ENCODE measurements at regions not wholly inside any gene's neighbourhood (a gene's known extent, or its start where the extent isn't known, plus 50 kb on each side); places are given as distances from the start of the nearest gene placed in this dataset.

DNA sequence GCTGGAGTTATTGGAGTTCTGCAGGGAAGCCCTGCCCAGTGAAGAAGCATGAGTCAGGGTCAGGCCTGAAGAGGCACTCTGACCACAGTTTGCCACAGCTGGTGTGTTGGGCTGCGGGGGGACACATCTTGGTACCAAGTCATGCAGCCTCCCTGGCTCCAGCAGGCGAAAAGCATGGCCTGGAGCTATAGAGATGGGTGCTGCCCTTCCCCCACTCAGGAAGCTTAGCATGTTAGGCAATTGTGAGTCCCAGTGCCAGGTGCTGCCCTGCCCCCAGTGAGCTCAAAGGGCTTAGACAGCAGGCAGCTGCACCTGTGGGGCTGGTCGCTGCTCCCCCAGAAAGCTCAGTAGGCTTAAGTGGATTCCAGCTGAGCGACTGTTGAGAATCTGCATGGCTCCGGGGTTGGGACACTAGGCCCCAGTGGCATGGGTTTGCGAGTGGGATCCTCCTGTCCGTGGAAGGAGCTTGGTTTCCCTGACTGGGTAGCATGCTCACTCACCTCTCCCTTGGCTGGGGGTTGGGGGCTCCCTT lies 755.5 kb downstream of the GLUD2 start:
- Histone ChIP-seq H3K36me3 (ENCODE audit: control insufficient read depth in 2 of 2, extremely low read depth in 1 of 2, insufficient read depth in 2 of 2, low read length in 2 of 2) (no peaks in the 10 kb centered on the region), H3K27ac (ENCODE audit: control insufficient read depth, insufficient read depth, low read length) (no peak overlapping the region), H2AFZ (ENCODE audit: control insufficient read depth, low read length) (no peak overlapping the region), H3K27me3 (ENCODE audit: control insufficient read depth, extremely low read depth, insufficient read depth, low read length) (no peaks in the 10 kb centered on the region), H3K9ac (ENCODE audit: control insufficient read depth, extremely low read depth, insufficient read depth, low read length) (no peak overlapping the region), H3K4me1 (ENCODE audit: control insufficient read depth, extremely low read depth, insufficient read depth, low read length) (no peaks in the 10 kb centered on the region), H3K4me2 (ENCODE audit: control insufficient read depth, extremely low read depth, insufficient read depth, low read depth, low read length) (no peak overlapping the region), H3K79me2 (ENCODE audit: control insufficient read depth, insufficient read depth, low read length) (no peaks in the 10 kb centered on the region), H3K4me3 (ENCODE audit: control insufficient read depth in 2 of 3, extremely low read depth in 1 of 3, insufficient read depth in 2 of 3, low read depth in 1 of 3, low read length in 3 of 3) (no peak overlapping the region), H3K9me3 (ENCODE audit: control insufficient read depth, low read depth, low read length) (no peaks in the 10 kb centered on the region), H3K9me1 (ENCODE audit: control insufficient read depth, extremely low read depth, insufficient read depth, low read length) (no peaks in the 10 kb centered on the region), H4K20me1 (ENCODE audit: control insufficient read depth, extremely low read depth, insufficient read depth, low read length) (no peaks in the 10 kb centered on the region)
- FAIRE-seq (no peak), DNase-seq (ENCODE audit: low read depth, low spot score) (no peak)
- TF ChIP-seq EZH2 (IDR thresholded peaks at IDR 0.05; ENCODE audit: low read length) = no peak
- TF ChIP-seq, protein P1, sequence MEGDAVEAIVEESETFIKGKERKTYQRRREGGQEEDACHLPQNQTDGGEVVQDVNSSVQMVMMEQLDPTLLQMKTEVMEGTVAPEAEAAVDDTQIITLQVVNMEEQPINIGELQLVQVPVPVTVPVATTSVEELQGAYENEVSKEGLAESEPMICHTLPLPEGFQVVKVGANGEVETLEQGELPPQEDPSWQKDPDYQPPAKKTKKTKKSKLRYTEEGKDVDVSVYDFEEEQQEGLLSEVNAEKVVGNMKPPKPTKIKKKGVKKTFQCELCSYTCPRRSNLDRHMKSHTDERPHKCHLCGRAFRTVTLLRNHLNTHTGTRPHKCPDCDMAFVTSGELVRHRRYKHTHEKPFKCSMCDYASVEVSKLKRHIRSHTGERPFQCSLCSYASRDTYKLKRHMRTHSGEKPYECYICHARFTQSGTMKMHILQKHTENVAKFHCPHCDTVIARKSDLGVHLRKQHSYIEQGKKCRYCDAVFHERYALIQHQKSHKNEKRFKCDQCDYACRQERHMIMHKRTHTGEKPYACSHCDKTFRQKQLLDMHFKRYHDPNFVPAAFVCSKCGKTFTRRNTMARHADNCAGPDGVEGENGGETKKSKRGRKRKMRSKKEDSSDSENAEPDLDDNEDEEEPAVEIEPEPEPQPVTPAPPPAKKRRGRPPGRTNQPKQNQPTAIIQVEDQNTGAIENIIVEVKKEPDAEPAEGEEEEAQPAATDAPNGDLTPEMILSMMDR (optimal IDR thresholded peaks at IDR 0.05 in 1 of 3, IDR thresholded peaks at IDR 0.05 in 1 of 3, conservative IDR thresholded peaks at IDR 0.05 in 1 of 3; ENCODE audit: extremely low read depth in 1 of 3, insufficient read depth in 2 of 3, low read length in 3 of 3) = no peak
- dilution Hi-C loops (cut with MboI; ENCODE audit: extremely low pct_ligation_motif_present, low sequenced_read_pairs) = no loop called here

- TF ChIP-seq, protein P1 (optimal IDR thresholded peaks at IDR 0.05 in 1 of 3, IDR thresholded peaks at IDR 0.05 in 1 of 3, conservative IDR thresholded peaks at IDR 0.05 in 1 of 3; ENCODE audit: extremely low read depth in 1 of 3, insufficient read depth in 2 of 3, low read length in 3 of 3) = no peak
- no peak for TF ChIP-seq EZH2 (IDR thresholded peaks at IDR 0.05; ENCODE audit: low read length)
- H3K36me3 ChIP-seq (ENCODE audit: control insufficient read depth in 2 of 2, extremely low read depth in 1 of 2, insufficient read depth in 2 of 2, low read length in 2 of 2) = no peaks in the 10 kb centered on the region
- no peaks in the 10 kb centered on the region for H3K9me3 ChIP-seq (ENCODE audit: control insufficient read depth, low read depth, low read length)
- H4K20me1 ChIP-seq (ENCODE audit: control insufficient read depth, extremely low read depth, insufficient read depth, low read length) = no peaks in the 10 kb centered on the region
- H3K4me1 ChIP-seq (ENCODE audit: control insufficient read depth, extremely low read depth, insufficient read depth, low read length) = no peaks in the 10 kb centered on the region
- dilution Hi-C loops (cut with MboI; ENCODE audit: extremely low pct_ligation_motif_present, low sequenced_read_pairs) = no loop called here
- H3K4me2 ChIP-seq (ENCODE audit: control insufficient read depth, extremely low read depth, insufficient read depth, low read depth, low read length) = no peak overlapping the region
- H3K79me2 ChIP-seq (ENCODE audit: control insufficient read depth, insufficient read depth, low read length) = no peaks in the 10 kb centered on the region
- DNase-seq (ENCODE audit: low read depth, low spot score) (peak; percentile 44), FAIRE-seq (peak; percentile 80)
- no peak overlapping the region for H3K9ac ChIP-seq (ENCODE audit: control insufficient read depth, extremely low read depth, insufficient read depth, low read length)
- H3K27me3 ChIP-seq (ENCODE audit: control insufficient read depth, extremely low read depth, insufficient read depth, low read length) = no peaks in the 10 kb centered on the region
- no peak overlapping the region for H3K4me3 ChIP-seq (ENCODE audit: control insufficient read depth in 2 of 3, extremely low read depth in 1 of 3, insufficient read depth in 2 of 3, low read depth in 1 of 3, low read length in 3 of 3)
- no peak overlapping the region for H2AFZ ChIP-seq (ENCODE audit: control insufficient read depth, low read length)
- no peaks in the 10 kb centered on the region for H3K9me1 ChIP-seq (ENCODE audit: control insufficient read depth, extremely low read depth, insufficient read depth, low read length)
- H3K27ac ChIP-seq (ENCODE audit: control insufficient read depth, insufficient read depth, low read length) = no peak overlapping the region
These were observed 776.0 kb downstream of the GLUD2 start for GRCh38 chrX:121823406-121823805.

Measured in keratinocyte (primary cell).